Progenitor cell of endocrine pancreas (in vitro differentiated cells): ENCODE measurements at regions not wholly inside any gene's neighbourhood (a gene's known extent, or its start where the extent isn't known, plus 50 kb on each side); places are given as distances from the start of the nearest gene placed in this dataset.

Experiments used
- DNase-seq: peaks from one replicate; pipeline ENCODE4 v3.0.0; 2021; ENCODE audit warnings: low spot score; ENCODE audit not compliant: unreplicated experiment
- H3K27ac Mint-ChIP-seq: 2 replicates; pipeline ENCODE4 v1.8.0; 2021; ENCODE audit warnings: mild to moderate bottlenecking, moderate library complexity, mixed read lengths
- H3K27me3 Mint-ChIP-seq: 2 replicates; pipeline ENCODE4 v1.8.0; 2021; ENCODE audit warnings: mixed read lengths
- H3K36me3 Mint-ChIP-seq: 2 replicates; pipeline ENCODE4 v1.8.0; 2022; ENCODE audit warnings: mixed read lengths; ENCODE audit not compliant: insufficient read depth
- H3K4me1 Mint-ChIP-seq: 2 replicates; pipeline ENCODE4 v1.8.0; 2021; ENCODE audit warnings: low read depth, mixed read lengths
- H3K4me3 Mint-ChIP-seq: 2 replicates; pipeline ENCODE4 v1.8.0; 2021; ENCODE audit warnings: low read depth, mild to moderate bottlenecking, moderate library complexity, mixed read lengths
- H3K9me3 Mint-ChIP-seq: 2 replicates; pipeline ENCODE4 v1.8.0; 2021; ENCODE audit warnings: low read depth, mixed read lengths
- CTCF ChIP-seq: fragments of 200-600 bp; sonication (generic); IDR thresholded peaks from one replicate; pipeline ENCODE4 v1.5.0; 2021; ENCODE audit warnings: antibody characterized with exemption, mild to moderate bottlenecking; ENCODE audit not compliant: unreplicated experiment

DNA sequence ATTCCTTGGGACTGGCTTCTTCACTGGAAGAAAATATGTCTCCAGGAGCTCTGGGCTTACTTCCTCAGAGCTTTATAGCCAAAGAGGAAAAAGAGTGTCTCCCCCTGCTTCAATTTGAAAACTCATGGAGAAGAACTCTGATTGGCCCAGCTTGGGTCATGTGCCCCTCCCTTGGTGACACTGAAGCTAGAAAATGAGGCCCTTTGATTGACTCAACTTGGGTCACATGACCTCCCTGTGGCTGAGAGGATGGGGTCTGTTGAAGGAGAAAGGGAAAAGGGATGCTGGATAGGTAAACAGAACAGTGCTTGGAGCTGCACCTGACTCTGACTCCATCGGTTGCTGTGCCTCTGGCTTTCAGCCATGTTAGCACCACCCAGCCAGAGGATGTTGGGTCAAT is 70.6 kb upstream of the KSR1 start:
- DNase-seq: no peak
- Mint-ChIP-seq H3K36me3 (no peaks in the 10 kb centered on the region), H3K4me1 (no peaks in the 10 kb centered on the region), H3K27ac (no peak overlapping the region), H3K4me3 (no peak overlapping the region), H3K27me3 (peaks cover 5% of the 10 kb centered on the region), H3K9me3 (no peaks in the 10 kb centered on the region)
- TF ChIP-seq CTCF: no peak

GRCh38 chr17:27386206-27387075 is 69.8 kb upstream of the KSR1 start:
- H3K27me3 Mint-ChIP-seq: peaks cover 5% of the 10 kb centered on the region
- no peak overlapping the region for H3K4me3 Mint-ChIP-seq
- no peak for DNase-seq
- peaks cover 2% of the 10 kb centered on the region for H3K4me1 Mint-ChIP-seq
- no peak overlapping the region for H3K27ac Mint-ChIP-seq
- H3K36me3 Mint-ChIP-seq: no peaks in the 10 kb centered on the region
- no peak for TF ChIP-seq CTCF
- no peaks in the 10 kb centered on the region for H3K9me3 Mint-ChIP-seq

- no peaks in the 10 kb centered on the region for H3K27me3 Mint-ChIP-seq
- peaks cover 3% of the 10 kb centered on the region for H3K4me1 Mint-ChIP-seq
- DNase-seq: no peak
- H3K36me3 Mint-ChIP-seq: no peaks in the 10 kb centered on the region
- no peak for TF ChIP-seq CTCF
- no peak overlapping the region for H3K4me3 Mint-ChIP-seq
- H3K27ac Mint-ChIP-seq: no peak overlapping the region
- no peaks in the 10 kb centered on the region for H3K9me3 Mint-ChIP-seq
These were observed 66.6 kb upstream of the KSR1 start for GRCh38 chr17:27389542-27390140.

GRCh38 chr17:27390540-27390939 is 65.7 kb upstream of the KSR1 start:
- Mint-ChIP-seq H3K27ac (no peak overlapping the region), H3K27me3 (no peaks in the 10 kb centered on the region), H3K4me3 (no peak overlapping the region), H3K4me1 (peaks cover 3% of the 10 kb centered on the region), H3K36me3 (no peaks in the 10 kb centered on the region), H3K9me3 (no peaks in the 10 kb centered on the region)
- no peak for TF ChIP-seq CTCF
- no peak for DNase-seq

DNA sequence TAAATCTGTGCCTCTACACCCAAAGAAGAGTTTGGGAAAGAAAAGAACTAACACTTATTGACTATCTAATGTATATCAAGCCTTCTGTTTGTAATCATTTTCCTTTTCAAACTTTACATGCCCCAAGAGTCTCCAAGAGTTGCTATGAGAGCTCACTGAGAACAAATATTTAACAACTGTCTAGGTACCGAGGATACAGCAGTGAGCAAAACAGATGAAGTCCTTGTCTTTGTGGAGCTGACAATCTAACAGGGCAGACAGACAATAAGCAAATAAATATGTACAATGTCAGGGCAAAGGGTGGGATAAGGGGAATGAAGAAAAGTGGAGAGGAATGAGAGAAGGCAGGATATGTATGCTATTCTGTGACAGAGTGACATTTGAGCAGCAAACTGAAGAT is 64.8 kb upstream of the KSR1 start:
- Mint-ChIP-seq H3K4me1 (peaks cover 3% of the 10 kb centered on the region), H3K4me3 (no peak overlapping the region), H3K27ac (no peak overlapping the region), H3K36me3 (no peaks in the 10 kb centered on the region), H3K27me3 (no peaks in the 10 kb centered on the region), H3K9me3 (no peaks in the 10 kb centered on the region)
- no peak for DNase-seq
- no peak for TF ChIP-seq CTCF
